ENCODE measurements at regions not wholly inside any gene's neighbourhood (a gene's known extent, or its start where the extent isn't known, plus 50 kb on each side); places are given as distances from the start of the nearest gene placed in this dataset.

GRCh38 chr13:109500146-109500773 is 286.1 kb downstream of the IRS2 start:
- DNase-seq: no peak

- DNase-seq: no peak
Measured at GRCh38 chr13:109497917-109498316, 288.5 kb downstream of the IRS2 start.

GRCh38 chr13:109496216-109496615 is 290.2 kb downstream of the IRS2 start:
- DNase-seq: no peak

- no peak for DNase-seq
Measured at GRCh38 chr13:109494925-109495369, 291.4 kb downstream of the IRS2 start.

- DNase-seq: no peak
Measured at GRCh38 chr13:109485136-109485794, 301.1 kb downstream of the IRS2 start.

GRCh38 chr13:109483284-109483683 is 303.1 kb downstream of the IRS2 start:
- no peak for DNase-seq

- no peak for DNase-seq
Measured at GRCh38 chr13:109481040-109481439, 305.3 kb downstream of the IRS2 start.

GRCh38 chr13:109480011-109480955 is 306.1 kb downstream of the IRS2 start:
- DNase-seq: no peak

- DNase-seq: no peak
Measured at GRCh38 chr13:109479534-109479933, 306.8 kb downstream of the IRS2 start.

- no peak for DNase-seq
Measured at GRCh38 chr13:109476001-109476400, 310.4 kb downstream of the IRS2 start.

GRCh38 chr13:109468123-109468522 is 318.3 kb downstream of the IRS2 start:
- DNase-seq: no peak

GRCh38 chr13:109465148-109465547 is 321.2 kb downstream of the IRS2 start:
- no peak for DNase-seq

- DNase-seq: no peak
Measured at GRCh38 chr13:109454167-109454917, 332.0 kb downstream of the IRS2 start.

- DNase-seq: no peak
Measured at GRCh38 chr13:109451726-109452125, 334.7 kb downstream of the IRS2 start.

- no peak for DNase-seq
Measured at GRCh38 chr13:109448629-109449028, 337.8 kb downstream of the IRS2 start.

GRCh38 chr13:109447667-109448066 is 338.7 kb downstream of the IRS2 start:
- DNase-seq: no peak

- no peak for DNase-seq
Measured at GRCh38 chr13:109440320-109440719, 346.1 kb downstream of the IRS2 start.

GRCh38 chr13:109439813-109440212 is 346.6 kb downstream of the IRS2 start:
- DNase-seq: no peak

GRCh38 chr13:109436841-109437240 is 349.5 kb downstream of the IRS2 start:
- no peak for DNase-seq

- DNase-seq: no peak
Measured at GRCh38 chr13:109436055-109436622, 350.2 kb downstream of the IRS2 start.

- DNase-seq: no peak
Measured at GRCh38 chr13:109431217-109431616, 355.2 kb downstream of the IRS2 start.

- no peak for DNase-seq
Measured at GRCh38 chr13:109428146-109428545, 358.2 kb downstream of the IRS2 start.

GRCh38 chr13:109427695-109428094 is 358.7 kb downstream of the IRS2 start:
- DNase-seq: no peak

Data from activated CD4-positive, alpha-beta T cell treated with anti-CD3 and anti-CD28 coated beads, Interleukin-2, amount 50 U/mL, for 1 hour (primary cell).